ENCODE measurements at regions not wholly inside any gene's neighbourhood (a gene's known extent, or its start where the extent isn't known, plus 50 kb on each side); places are given as distances from the start of the nearest gene placed in this dataset.

GRCh38 chr17:53149316-53149715, 673.4 kb upstream of the KIF2B start:
- H3K27me3 ChIP-seq (ENCODE audit: control insufficient read depth in 1 of 2, insufficient read depth in 2 of 2, low read length in 2 of 2) = no peaks in the 10 kb centered on the region

GRCh38 chr17:53148058-53148457, 674.7 kb upstream of the KIF2B start:
- H3K9me3 Mint-ChIP-seq = no peaks in the 10 kb centered on the region
- Histone ChIP-seq H3K9me3 (ENCODE audit: control insufficient read depth in 1 of 2, insufficient read depth in 1 of 2, low read length in 2 of 2) (no peaks in the 10 kb centered on the region), H3K36me3 (ENCODE audit: insufficient read depth, low read length) (no peaks in the 10 kb centered on the region), H3K4me1 (ENCODE audit: insufficient read depth, low read length) (no peaks in the 10 kb centered on the region), H3K27me3 (ENCODE audit: control insufficient read depth in 1 of 2, insufficient read depth in 2 of 2, low read length in 2 of 2) (no peaks in the 10 kb centered on the region), H3K27ac (ENCODE audit: low read depth in 1 of 2, low read length in 2 of 2) (no peak overlapping the region), H3K4me3 (ENCODE audit: low read length) (no peak overlapping the region)
- ChIA-PET CTCF (no interaction called here), POLR2A (no interaction called here)
- no peak overlapping the region for H3K27ac Mint-ChIP-seq
- H3K36me3 Mint-ChIP-seq (ENCODE audit: low read depth) = no peaks in the 10 kb centered on the region
- ATAC-seq (ENCODE audit: poor library complexity) = no peak
- H3K27me3 Mint-ChIP-seq = no peaks in the 10 kb centered on the region
- TF ChIP-seq CTCF (IDR thresholded peaks at IDR 0.05) = no peak
- no peak for DNase-seq
- intact Hi-C loops (cut with DNase I, micrococcal nuclease) = no loop called here
- no peaks in the 10 kb centered on the region for H3K4me1 Mint-ChIP-seq (ENCODE audit: low read depth)
- H3K4me3 Mint-ChIP-seq = no peak overlapping the region

More at GRCh38 chr17:53149316-53149715, 673.4 kb upstream of the KIF2B start:
- intact Hi-C loops (cut with DNase I, micrococcal nuclease) = no loop called here
- Mint-ChIP-seq H3K36me3 (ENCODE audit: low read depth) (no peaks in the 10 kb centered on the region), H3K27me3 (no peaks in the 10 kb centered on the region), H3K4me3 (no peak overlapping the region), H3K27ac (no peak overlapping the region), H3K9me3 (no peaks in the 10 kb centered on the region), H3K4me1 (ENCODE audit: low read depth) (no peaks in the 10 kb centered on the region)
- no peak for TF ChIP-seq CTCF (IDR thresholded peaks at IDR 0.05)
- H3K36me3 ChIP-seq (ENCODE audit: insufficient read depth, low read length) = no peaks in the 10 kb centered on the region
- ChIA-PET CTCF (no interaction called here), POLR2A (no interaction called here)
- DNase-seq (no peak), ATAC-seq (ENCODE audit: poor library complexity) (no peak)
- no peak overlapping the region for H3K4me3 ChIP-seq (ENCODE audit: low read length)
- H3K4me1 ChIP-seq (ENCODE audit: insufficient read depth, low read length) = no peaks in the 10 kb centered on the region
- H3K27ac ChIP-seq (ENCODE audit: low read depth in 1 of 2, low read length in 2 of 2) = no peak overlapping the region
- H3K9me3 ChIP-seq (ENCODE audit: control insufficient read depth in 1 of 2, insufficient read depth in 1 of 2, low read length in 2 of 2) = no peaks in the 10 kb centered on the region

- H3K4me3 Mint-ChIP-seq = no peak overlapping the region
- peaks cover 3% of the 10 kb centered on the region for H3K9me3 Mint-ChIP-seq
- TF ChIP-seq CTCF (IDR thresholded peaks at IDR 0.05) = no peak
- no peaks in the 10 kb centered on the region for H3K36me3 ChIP-seq (ENCODE audit: insufficient read depth, low read length)
- H3K4me1 Mint-ChIP-seq (ENCODE audit: low read depth) = no peaks in the 10 kb centered on the region
- no peak overlapping the region for H3K27ac ChIP-seq (ENCODE audit: low read depth in 1 of 2, low read length in 2 of 2)
- H3K9me3 ChIP-seq (ENCODE audit: control insufficient read depth in 1 of 2, insufficient read depth in 1 of 2, low read length in 2 of 2) = peaks cover 0 to 4% of the 10 kb centered on the region in 2 experiments
- no peaks in the 10 kb centered on the region for H3K4me1 ChIP-seq (ENCODE audit: insufficient read depth, low read length)
- DNase-seq = no peak
- H3K27me3 Mint-ChIP-seq = no peaks in the 10 kb centered on the region
- intact Hi-C loops (cut with DNase I, micrococcal nuclease) = no loop called here
- H3K27me3 ChIP-seq (ENCODE audit: control insufficient read depth in 1 of 2, insufficient read depth in 2 of 2, low read length in 2 of 2) = no peaks in the 10 kb centered on the region
- no peak for ATAC-seq (ENCODE audit: poor library complexity)
- CTCF ChIA-PET = no interaction called here
- H3K4me3 ChIP-seq (ENCODE audit: low read length) = no peak overlapping the region
- H3K36me3 Mint-ChIP-seq (ENCODE audit: low read depth) = no peaks in the 10 kb centered on the region
- POLR2A ChIA-PET = no interaction called here
- H3K27ac Mint-ChIP-seq = no peak overlapping the region
Measured at GRCh38 chr17:53142890-53143289, 679.8 kb upstream of the KIF2B start.
